Astrocyte (in vitro differentiated cells and primary cell): ENCODE measurements at regions not wholly inside any gene's neighbourhood (a gene's known extent, or its start where the extent isn't known, plus 50 kb on each side); places are given as distances from the start of the nearest gene placed in this dataset.

Experiments used
- DNase-seq: peaks from one replicate; pipeline ENCODE4 v3.0.0-alpha.2; 2010; ENCODE audit warnings: low read depth
- FAIRE-seq: peaks from 2 replicates; lab custom pipeline; 2011; peaks lifted over from hg19 to GRCh38; lab: Jason Lieb, UNC
- H2AFZ ChIP-seq: 2 replicates; pipeline ENCODE4 v1.6.0; 2012; ENCODE audit warnings: low read depth, low read length, inconsistent platforms
- H3K27ac ChIP-seq: 2 replicates; pipeline ENCODE4 v1.5.1; 2011; ENCODE audit warnings: low read depth, low read length, inconsistent platforms
- H3K27me3 ChIP-seq: 2 replicates; pipeline ENCODE4 v1.6.0; 2011; ENCODE audit warnings: low read length, inconsistent platforms; ENCODE audit not compliant: insufficient read depth
- H3K36me3 ChIP-seq: 2 replicates; pipeline ENCODE4 v1.5.1; 2011; ENCODE audit warnings: low read length, inconsistent platforms; ENCODE audit not compliant: insufficient read depth
- H3K4me1 ChIP-seq: 2 replicates; pipeline ENCODE4 v1.5.1; 2011; ENCODE audit warnings: low read length, inconsistent platforms; ENCODE audit not compliant: insufficient read depth
- H3K4me2 ChIP-seq: 2 replicates; pipeline ENCODE4 v1.6.0; 2012; ENCODE audit warnings: low read length, inconsistent platforms
- H3K4me3 ChIP-seq: 2 replicates; pipeline ENCODE4 v1.5.1; 2011; ENCODE audit warnings: low read depth, mild to moderate bottlenecking, low read length, inconsistent platforms; ENCODE audit not compliant: insufficient read depth
- H3K79me2 ChIP-seq: 2 replicates; pipeline ENCODE4 v1.6.0; 2012; ENCODE audit warnings: mild to moderate bottlenecking, low read length, inconsistent platforms; ENCODE audit not compliant: insufficient read depth
- H3K9ac ChIP-seq: 2 replicates; pipeline ENCODE4 v1.6.0; 2012; ENCODE audit warnings: mild to moderate bottlenecking, low read length, inconsistent platforms
- H3K9me3 ChIP-seq: 2 replicates; pipeline ENCODE4 v1.5.1; 2012; ENCODE audit warnings: low read depth, mild to moderate bottlenecking, low read length, inconsistent platforms; ENCODE audit not compliant: insufficient read depth
- H4K20me1 ChIP-seq: 2 replicates; pipeline ENCODE4 v1.6.0; 2012; ENCODE audit warnings: low read length, inconsistent platforms; ENCODE audit not compliant: insufficient read depth
- H3K27ac Mint-ChIP-seq: one replicate; pipeline ENCODE4 v1.8.0; 2021; ENCODE audit warnings: mild to moderate bottlenecking, mixed read lengths; ENCODE audit not compliant: unreplicated experiment
- H3K27me3 Mint-ChIP-seq: one replicate; pipeline ENCODE4 v1.8.0; 2021; ENCODE audit warnings: low read depth, mixed read lengths; ENCODE audit not compliant: unreplicated experiment
- H3K36me3 Mint-ChIP-seq: one replicate; pipeline ENCODE4 v1.8.0; 2021; ENCODE audit warnings: low read depth, mixed read lengths; ENCODE audit not compliant: unreplicated experiment
- H3K4me1 Mint-ChIP-seq: one replicate; pipeline ENCODE4 v1.8.0; 2021; ENCODE audit warnings: low read depth, mixed read lengths; ENCODE audit not compliant: unreplicated experiment
- H3K4me3 Mint-ChIP-seq: one replicate; pipeline ENCODE4 v1.8.0; 2021; ENCODE audit warnings: mild to moderate bottlenecking, moderate library complexity, mixed read lengths; ENCODE audit not compliant: unreplicated experiment
- H3K9me3 Mint-ChIP-seq: one replicate; pipeline ENCODE4 v1.8.0; 2021; ENCODE audit warnings: mild to moderate bottlenecking, mixed read lengths; ENCODE audit not compliant: unreplicated experiment
- CTCF ChIP-seq: IDR thresholded peaks from 2 replicates; pipeline ENCODE4 v1.5.1; 2011; ENCODE audit warnings: low read depth, mild to moderate bottlenecking, inconsistent platforms, low read length, moderate library complexity; ENCODE audit not compliant: insufficient read depth
- EZH2 ChIP-seq: IDR thresholded peaks from 2 replicates; pipeline ENCODE4 v1.6.1; 2012; ENCODE audit warnings: mild to moderate bottlenecking, low read length, inconsistent platforms; ENCODE audit not compliant: insufficient read depth

- Histone ChIP-seq H3K9me3 (no peaks in the 10 kb centered on the region), H3K9ac (no peak overlapping the region), H3K4me2 (no peak overlapping the region), H3K79me2 (no peaks in the 10 kb centered on the region), H3K27ac (no peak overlapping the region), H2AFZ (no peak overlapping the region), H3K36me3 (no peaks in the 10 kb centered on the region), H3K4me1 (no peaks in the 10 kb centered on the region), H3K4me3 (no peak overlapping the region), H4K20me1 (no peaks in the 10 kb centered on the region), H3K27me3 (peaks cover 3% of the 10 kb centered on the region)
- no peaks in the 10 kb centered on the region for H3K9me3 Mint-ChIP-seq
- H3K4me1 Mint-ChIP-seq: peaks cover 2% of the 10 kb centered on the region
- no peak for FAIRE-seq
- peaks cover 15% of the 10 kb centered on the region for H3K27me3 Mint-ChIP-seq
- H3K27ac Mint-ChIP-seq: no peak overlapping the region
- TF ChIP-seq CTCF (no peak), EZH2 (no peak)
- peak; percentile 52 for DNase-seq
- H3K4me3 Mint-ChIP-seq: no peak overlapping the region
- H3K36me3 Mint-ChIP-seq: no peaks in the 10 kb centered on the region
These were observed 366.2 kb upstream of the ID2 start for GRCh38 chr2:8315531-8316165.

- Histone ChIP-seq H3K79me2 (no peaks in the 10 kb centered on the region), H3K4me3 (no peak overlapping the region), H3K27ac (no peak overlapping the region), H3K9me3 (no peaks in the 10 kb centered on the region), H3K9ac (no peak overlapping the region), H3K4me1 (no peaks in the 10 kb centered on the region), H3K36me3 (no peaks in the 10 kb centered on the region), H2AFZ (no peak overlapping the region), H3K27me3 (peaks cover 3% of the 10 kb centered on the region), H3K4me2 (no peak overlapping the region), H4K20me1 (no peaks in the 10 kb centered on the region)
- no peak for TF ChIP-seq CTCF
- TF ChIP-seq EZH2: no peak
- Mint-ChIP-seq H3K4me1 (peaks cover 2% of the 10 kb centered on the region), H3K9me3 (no peaks in the 10 kb centered on the region), H3K36me3 (no peaks in the 10 kb centered on the region), H3K27me3 (peaks cover 10% of the 10 kb centered on the region), H3K4me3 (no peak overlapping the region), H3K27ac (no peak overlapping the region)
- FAIRE-seq (no peak), DNase-seq (no peak)
These were observed 365.5 kb upstream of the ID2 start for GRCh38 chr2:8316356-8316755.

GRCh38 chr2:8317418-8317817 is 364.4 kb upstream of the ID2 start:
- Histone ChIP-seq H3K4me2 (no peak overlapping the region), H3K9me3 (no peaks in the 10 kb centered on the region), H3K27me3 (peaks cover 3% of the 10 kb centered on the region), H2AFZ (no peak overlapping the region), H3K27ac (no peak overlapping the region), H3K79me2 (no peaks in the 10 kb centered on the region), H3K9ac (no peak overlapping the region), H4K20me1 (no peaks in the 10 kb centered on the region), H3K4me1 (no peaks in the 10 kb centered on the region), H3K4me3 (no peak overlapping the region), H3K36me3 (no peaks in the 10 kb centered on the region)
- Mint-ChIP-seq H3K4me1 (peaks cover 2% of the 10 kb centered on the region), H3K9me3 (no peaks in the 10 kb centered on the region), H3K27ac (no peak overlapping the region), H3K27me3 (peaks cover 8% of the 10 kb centered on the region), H3K36me3 (no peaks in the 10 kb centered on the region), H3K4me3 (no peak overlapping the region)
- no peak for FAIRE-seq
- TF ChIP-seq EZH2: no peak
- no peak for TF ChIP-seq CTCF
- DNase-seq: no peak
